ENCODE measurements at regions not wholly inside any gene's neighbourhood (a gene's known extent, or its start where the extent isn't known, plus 50 kb on each side); places are given as distances from the start of the nearest gene placed in this dataset.

DNA sequence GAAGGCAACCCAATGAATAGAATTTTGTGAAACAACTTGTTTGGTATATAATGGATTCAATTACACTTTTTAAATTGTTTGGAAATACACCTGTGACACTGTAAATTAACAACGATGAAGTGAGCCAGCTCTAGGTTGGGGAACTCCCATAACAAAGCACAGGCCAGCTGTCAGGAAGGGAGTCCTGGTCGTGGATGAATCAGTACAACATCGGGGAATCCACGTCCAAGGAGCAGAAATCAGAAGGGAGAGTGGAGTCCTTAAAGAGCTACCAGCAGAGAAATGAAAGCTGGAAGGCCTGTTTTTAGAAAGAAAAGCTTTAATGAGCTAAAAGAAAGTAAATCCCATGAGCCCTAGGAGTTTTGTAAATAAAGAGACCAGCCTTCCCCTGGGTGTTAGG, 223.1 kb upstream of the SLC35B3 start:
- no peak overlapping the region for H3K4ac ChIP-seq (ENCODE audit: low read depth, low read length)
- H3K36me3 ChIP-seq (ENCODE audit: control insufficient read depth, insufficient read depth, low read length) = no peaks in the 10 kb centered on the region
- no peak overlapping the region for H4K8ac ChIP-seq (ENCODE audit: low read depth in 2 of 2, low read length in 2 of 2)
- intact Hi-C loops (cut with micrococcal nuclease) = no loop called here
- in situ Hi-C loops (cut with MboI; ENCODE audit: low sequenced_read_pairs) = no loop called here
- H3K79me1 ChIP-seq (ENCODE audit: low read depth in 1 of 2, low read length in 2 of 2) = no peaks in the 10 kb centered on the region
- no peak overlapping the region for H2BK15ac ChIP-seq (ENCODE audit: low read depth, low read length)
- no peak overlapping the region for H2AFZ ChIP-seq (replicated peaks; ENCODE audit: low read length, poor library complexity)
- BruUV-seq (replicated peaks) = no TSS peak
- no peak for TF ChIP-seq MXI1 (IDR thresholded peaks at IDR 0.05; ENCODE audit: borderline replicate concordance, low read depth, low read length)
- TF ChIP-seq MAFK (IDR thresholded peaks at IDR 0.05; ENCODE audit: low read depth, low read length) = no peak
- TF ChIP-seq FOS (IDR thresholded peaks at IDR 0.05; ENCODE audit: low read depth, low read length) = no peak
- no peak for TF ChIP-seq MAZ (IDR thresholded peaks at IDR 0.05; ENCODE audit: borderline replicate concordance, low read depth, low read length)
- no peak for TF ChIP-seq BHLHE40 (IDR thresholded peaks at IDR 0.05; ENCODE audit: low read depth, low read length)
- no peak for TF ChIP-seq RCOR1 (IDR thresholded peaks at IDR 0.05; ENCODE audit: insufficient replicate concordance, low read length)
- TF ChIP-seq SMC3 (IDR thresholded peaks at IDR 0.05; ENCODE audit: low read depth, low read length) = no peak
- no peak for TF ChIP-seq RFX5 (IDR thresholded peaks at IDR 0.05; ENCODE audit: low read depth, low read length)
- TF ChIP-seq, protein P1, sequence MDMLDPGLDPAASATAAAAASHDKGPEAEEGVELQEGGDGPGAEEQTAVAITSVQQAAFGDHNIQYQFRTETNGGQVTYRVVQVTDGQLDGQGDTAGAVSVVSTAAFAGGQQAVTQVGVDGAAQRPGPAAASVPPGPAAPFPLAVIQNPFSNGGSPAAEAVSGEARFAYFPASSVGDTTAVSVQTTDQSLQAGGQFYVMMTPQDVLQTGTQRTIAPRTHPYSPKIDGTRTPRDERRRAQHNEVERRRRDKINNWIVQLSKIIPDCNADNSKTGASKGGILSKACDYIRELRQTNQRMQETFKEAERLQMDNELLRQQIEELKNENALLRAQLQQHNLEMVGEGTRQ (IDR thresholded peaks at IDR 0.05; ENCODE audit: low read depth, low read length) = no peak
- TF ChIP-seq POLR2A (IDR thresholded peaks at IDR 0.05; ENCODE audit: low read depth, low read length) = no peak
- TF ChIP-seq, protein P2, sequence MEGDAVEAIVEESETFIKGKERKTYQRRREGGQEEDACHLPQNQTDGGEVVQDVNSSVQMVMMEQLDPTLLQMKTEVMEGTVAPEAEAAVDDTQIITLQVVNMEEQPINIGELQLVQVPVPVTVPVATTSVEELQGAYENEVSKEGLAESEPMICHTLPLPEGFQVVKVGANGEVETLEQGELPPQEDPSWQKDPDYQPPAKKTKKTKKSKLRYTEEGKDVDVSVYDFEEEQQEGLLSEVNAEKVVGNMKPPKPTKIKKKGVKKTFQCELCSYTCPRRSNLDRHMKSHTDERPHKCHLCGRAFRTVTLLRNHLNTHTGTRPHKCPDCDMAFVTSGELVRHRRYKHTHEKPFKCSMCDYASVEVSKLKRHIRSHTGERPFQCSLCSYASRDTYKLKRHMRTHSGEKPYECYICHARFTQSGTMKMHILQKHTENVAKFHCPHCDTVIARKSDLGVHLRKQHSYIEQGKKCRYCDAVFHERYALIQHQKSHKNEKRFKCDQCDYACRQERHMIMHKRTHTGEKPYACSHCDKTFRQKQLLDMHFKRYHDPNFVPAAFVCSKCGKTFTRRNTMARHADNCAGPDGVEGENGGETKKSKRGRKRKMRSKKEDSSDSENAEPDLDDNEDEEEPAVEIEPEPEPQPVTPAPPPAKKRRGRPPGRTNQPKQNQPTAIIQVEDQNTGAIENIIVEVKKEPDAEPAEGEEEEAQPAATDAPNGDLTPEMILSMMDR (conservative IDR thresholded peaks at IDR 0.05; ENCODE audit: low read depth, low read length) = no peak
- TF ChIP-seq NFE2L2 (IDR thresholded peaks at IDR 0.05; ENCODE audit: low read depth, low read length) = no peak
- TF ChIP-seq CHD1 (IDR thresholded peaks at IDR 0.05; ENCODE audit: low read depth, low read length) = no peak
- H3K23ac ChIP-seq (ENCODE audit: low read depth, low read length) = no peak overlapping the region
- WGBS, 2 experiments (ENCODE audit: extremely low coverage in 2 of 2, insufficient read length in 1 of 2) = 8% methylated on average over 2 of the region's 4 CpGs; no CpG with 5 or more reads in 1 of the 2 experiments
- no peak overlapping the region for H3K9ac ChIP-seq (ENCODE audit: low read depth, low read length)
- H3K27me3 ChIP-seq (ENCODE audit: control insufficient read depth, insufficient read depth, low read length) = no peaks in the 10 kb centered on the region
- ChIA-PET CTCF (interaction anchor here (0.6 to 0.7 kb wide), 2 partner anchors 392 to 1696 kb away, joined by 3 read pairs; no protein-coding TSS in a partner anchor), POLR2A (ENCODE audit: unreplicated experiment) (no interaction called here)
- no peak overlapping the region for H2AK9ac ChIP-seq (replicated peaks; ENCODE audit: low read depth, low read length, poor library complexity)
- no peak overlapping the region for H3K27ac ChIP-seq (ENCODE audit: insufficient read depth, low read length)
- no peak overlapping the region for H2AK5ac ChIP-seq (ENCODE audit: low read depth, low read length)
- H3K14ac ChIP-seq (replicated peaks; ENCODE audit: low read depth, low read length) = no peak overlapping the region
- no peak overlapping the region for H3K56ac ChIP-seq (ENCODE audit: extremely low read depth, insufficient read depth, low read length)
- no peak overlapping the region for H2BK5ac ChIP-seq (ENCODE audit: low read depth, low read length, poor library complexity, severe bottlenecking)
- no peak overlapping the region for H4K5ac ChIP-seq (ENCODE audit: low read depth, low read length)
- dilution Hi-C loops (cut with HindIII; ENCODE audit: low sequenced_read_pairs, unreplicated experiment) = no loop called here
- ATAC-seq (ENCODE audit: low read depth) (no peak), DNase-seq (no peak)
- no peaks in the 10 kb centered on the region for H3K9me1 ChIP-seq (ENCODE audit: insufficient read depth, low read length)
- H3K4me2 ChIP-seq (ENCODE audit: low read depth, low read length) = no peak overlapping the region
- no peak overlapping the region for H2BK20ac ChIP-seq (ENCODE audit: low read depth, low read length)
- H3K4me1 ChIP-seq (ENCODE audit: control insufficient read depth, insufficient read depth, low read length) = no peaks in the 10 kb centered on the region
- no peak overlapping the region for H3K18ac ChIP-seq (ENCODE audit: low read depth, low read length)
- H3K4me3 ChIP-seq (ENCODE audit: insufficient read depth, low read depth, low read length) = no peak overlapping the region
- peaks cover 12% of the 10 kb centered on the region for H3K9me3 ChIP-seq (ENCODE audit: control insufficient read depth, insufficient read depth, low read length)
- H4K91ac ChIP-seq (ENCODE audit: insufficient read depth, low read depth, low read length) = no peak overlapping the region
- no peaks in the 10 kb centered on the region for H4K20me1 ChIP-seq (ENCODE audit: insufficient read depth, low read length)
- no peak overlapping the region for H2BK120ac ChIP-seq (ENCODE audit: low read depth, low read length)
